ENCODE measurements at regions not wholly inside any gene's neighbourhood (a gene's known extent, or its start where the extent isn't known, plus 50 kb on each side); places are given as distances from the start of the nearest gene placed in this dataset.

DNA sequence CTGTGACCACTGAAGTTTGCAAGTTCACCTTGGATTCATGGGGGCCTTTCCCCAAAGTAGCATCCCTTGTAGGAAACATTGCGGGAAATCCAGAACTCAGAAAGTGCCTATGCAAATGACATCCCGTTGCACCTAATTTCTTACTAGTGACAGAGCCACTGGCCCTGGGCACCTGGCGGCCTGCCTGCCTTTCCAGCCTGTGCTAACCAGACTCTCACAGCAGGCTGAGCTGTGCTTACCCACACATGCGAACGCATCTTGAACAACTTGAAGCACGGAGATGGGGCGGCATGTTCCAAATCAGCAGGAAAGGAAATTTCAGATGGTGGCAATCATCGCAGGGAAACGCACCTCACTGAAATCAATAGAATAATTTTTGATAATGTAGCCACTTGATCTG, 405.8 kb downstream of the TMEM182 start:
- intact Hi-C loops (cut with DNase I; ENCODE audit: low total_unique reads): no loop called here
- Histone ChIP-seq H3K4me1 (no peaks in the 10 kb centered on the region), H3K27me3 (no peaks in the 10 kb centered on the region), H3K9me3 (no peaks in the 10 kb centered on the region), H3K36me3 (no peaks in the 10 kb centered on the region), H3K27ac (no peak overlapping the region), H3K4me3 (no peak overlapping the region)
- TF ChIP-seq POLR2AphosphoS5 (IDR thresholded peaks at IDR 0.05) (no peak), POLR2A (IDR thresholded peaks at IDR 0.05) (no peak)
- TF ChIP-seq, protein P1, sequence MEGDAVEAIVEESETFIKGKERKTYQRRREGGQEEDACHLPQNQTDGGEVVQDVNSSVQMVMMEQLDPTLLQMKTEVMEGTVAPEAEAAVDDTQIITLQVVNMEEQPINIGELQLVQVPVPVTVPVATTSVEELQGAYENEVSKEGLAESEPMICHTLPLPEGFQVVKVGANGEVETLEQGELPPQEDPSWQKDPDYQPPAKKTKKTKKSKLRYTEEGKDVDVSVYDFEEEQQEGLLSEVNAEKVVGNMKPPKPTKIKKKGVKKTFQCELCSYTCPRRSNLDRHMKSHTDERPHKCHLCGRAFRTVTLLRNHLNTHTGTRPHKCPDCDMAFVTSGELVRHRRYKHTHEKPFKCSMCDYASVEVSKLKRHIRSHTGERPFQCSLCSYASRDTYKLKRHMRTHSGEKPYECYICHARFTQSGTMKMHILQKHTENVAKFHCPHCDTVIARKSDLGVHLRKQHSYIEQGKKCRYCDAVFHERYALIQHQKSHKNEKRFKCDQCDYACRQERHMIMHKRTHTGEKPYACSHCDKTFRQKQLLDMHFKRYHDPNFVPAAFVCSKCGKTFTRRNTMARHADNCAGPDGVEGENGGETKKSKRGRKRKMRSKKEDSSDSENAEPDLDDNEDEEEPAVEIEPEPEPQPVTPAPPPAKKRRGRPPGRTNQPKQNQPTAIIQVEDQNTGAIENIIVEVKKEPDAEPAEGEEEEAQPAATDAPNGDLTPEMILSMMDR (IDR thresholded peaks at IDR 0.05): no peak
- DNase-seq (ENCODE audit: low spot score in 2 of 2): no peak

DNA sequence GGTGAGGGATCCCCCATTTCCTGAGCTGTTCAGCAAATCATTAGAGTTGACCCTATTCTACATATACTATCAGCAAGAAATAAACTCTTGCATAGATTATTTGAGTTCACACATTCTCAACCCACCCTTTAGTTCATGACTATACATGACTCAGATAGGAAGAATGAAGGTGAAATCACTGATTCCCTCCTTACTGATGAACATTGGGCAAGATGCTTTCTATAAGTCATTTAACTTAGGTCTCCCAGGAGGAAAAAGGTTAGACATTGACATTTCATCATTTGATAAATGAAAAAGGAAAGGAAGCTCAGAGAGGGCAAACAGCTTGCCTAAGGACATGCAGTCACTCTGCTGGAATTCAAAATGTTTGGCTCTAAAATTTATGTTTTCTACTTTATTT, 408.0 kb downstream of the TMEM182 start:
- Histone ChIP-seq H3K36me3 (no peaks in the 10 kb centered on the region), H3K4me3 (no peak overlapping the region), H3K4me1 (no peaks in the 10 kb centered on the region), H3K27me3 (no peaks in the 10 kb centered on the region), H3K27ac (no peak overlapping the region), H3K9me3 (no peaks in the 10 kb centered on the region)
- no peak for DNase-seq (ENCODE audit: low spot score in 2 of 2)
- intact Hi-C loops (cut with DNase I; ENCODE audit: low total_unique reads): no loop called here
- TF ChIP-seq, protein P1 (IDR thresholded peaks at IDR 0.05): no peak
- TF ChIP-seq POLR2AphosphoS5 (IDR thresholded peaks at IDR 0.05) (no peak), POLR2A (IDR thresholded peaks at IDR 0.05) (no peak)

DNA sequence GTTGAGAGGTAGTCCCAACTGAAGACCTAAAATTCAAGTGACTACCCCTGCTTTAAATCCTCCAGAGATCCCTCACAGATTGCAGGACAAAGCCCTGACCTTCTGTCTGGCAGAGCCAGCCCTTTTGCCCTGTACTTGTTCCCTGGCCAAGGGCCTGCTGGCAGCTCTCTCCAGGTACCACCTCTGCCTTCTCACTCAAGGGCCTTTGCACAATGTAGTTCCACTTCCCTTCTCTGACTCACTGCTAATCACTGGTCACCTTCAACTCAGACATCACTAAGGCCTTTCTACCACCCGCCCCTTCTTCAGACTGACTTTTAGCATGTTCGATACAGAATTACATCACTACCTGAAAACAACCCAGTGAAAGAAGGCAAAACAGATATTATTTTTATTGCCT, 411.0 kb downstream of the TMEM182 start:
- H3K36me3 ChIP-seq: no peaks in the 10 kb centered on the region
- TF ChIP-seq POLR2AphosphoS5 (IDR thresholded peaks at IDR 0.05): no peak
- no peaks in the 10 kb centered on the region for H3K9me3 ChIP-seq
- H3K4me3 ChIP-seq: no peak overlapping the region
- H3K4me1 ChIP-seq: no peaks in the 10 kb centered on the region
- DNase-seq (ENCODE audit: low spot score in 2 of 2): no peak
- intact Hi-C loops (cut with DNase I; ENCODE audit: low total_unique reads): no loop called here
- no peaks in the 10 kb centered on the region for H3K27me3 ChIP-seq
- no peak overlapping the region for H3K27ac ChIP-seq

DNA sequence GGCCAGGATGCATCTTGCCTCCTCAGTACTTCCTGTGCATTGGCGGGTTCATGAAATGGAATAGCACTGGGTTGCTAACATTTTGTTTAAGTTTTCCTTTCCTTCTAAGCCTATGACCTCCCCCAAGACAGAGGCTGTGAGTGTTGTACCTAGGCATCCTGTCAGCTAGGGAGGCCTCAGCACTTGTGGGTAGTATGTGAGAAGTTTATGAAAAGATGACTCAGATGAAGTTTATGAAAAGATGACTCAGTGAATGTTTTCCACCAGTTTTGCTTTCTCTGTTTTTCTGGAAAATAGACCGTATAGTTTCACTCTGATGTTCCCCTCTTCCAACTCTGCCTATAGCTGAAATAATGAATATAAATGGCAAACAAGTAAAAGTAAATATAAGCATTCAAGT, 412.9 kb downstream of the TMEM182 start:
- TF ChIP-seq, protein P1 (IDR thresholded peaks at IDR 0.05): no peak
- no peak for TF ChIP-seq POLR2A (IDR thresholded peaks at IDR 0.05)
- no peak overlapping the region for H3K4me3 ChIP-seq
- no peaks in the 10 kb centered on the region for H3K27me3 ChIP-seq
- no peaks in the 10 kb centered on the region for H3K9me3 ChIP-seq
- H3K36me3 ChIP-seq: no peaks in the 10 kb centered on the region
- DNase-seq (ENCODE audit: low spot score in 2 of 2): no peak
- intact Hi-C loops (cut with DNase I; ENCODE audit: low total_unique reads): no loop called here
- no peaks in the 10 kb centered on the region for H3K4me1 ChIP-seq
- no peak overlapping the region for H3K27ac ChIP-seq

DNA sequence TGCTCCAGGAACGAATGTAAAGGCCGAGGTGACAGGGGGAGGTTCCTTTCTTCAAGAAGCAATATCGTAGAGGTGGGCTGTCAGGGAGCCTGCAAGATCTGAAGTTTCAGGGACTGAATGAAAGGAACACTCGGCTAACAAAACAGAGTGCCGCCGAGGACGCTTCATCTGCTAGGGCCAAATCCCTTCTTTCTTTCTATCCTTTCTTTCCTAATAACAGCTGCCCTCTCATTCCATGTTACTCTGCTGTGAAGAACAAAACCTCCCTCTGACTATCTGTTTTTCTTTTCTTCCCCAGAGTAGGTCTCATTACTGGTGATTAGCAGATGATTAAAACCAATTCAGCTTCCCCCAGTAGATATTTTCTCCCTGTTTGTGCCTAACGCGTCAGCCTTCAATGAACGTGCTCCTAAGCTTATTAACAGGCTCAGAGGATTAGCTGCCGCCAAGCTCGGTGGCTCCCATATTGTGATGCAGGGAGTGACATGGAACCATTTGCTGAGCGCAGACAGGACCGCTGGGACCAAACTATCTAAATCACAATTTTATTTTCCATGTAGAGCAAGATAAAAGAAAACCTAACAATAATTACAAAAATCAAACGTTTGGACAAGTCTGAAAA, 414.6 kb downstream of the TMEM182 start:
- H3K9me3 ChIP-seq: no peaks in the 10 kb centered on the region
- TF ChIP-seq POLR2AphosphoS5 (IDR thresholded peaks at IDR 0.05) (no peak), POLR2A (IDR thresholded peaks at IDR 0.05) (no peak)
- TF ChIP-seq, protein P1 (IDR thresholded peaks at IDR 0.05): no peak
- H3K4me3 ChIP-seq: no peak overlapping the region
- no peaks in the 10 kb centered on the region for H3K27me3 ChIP-seq
- no peaks in the 10 kb centered on the region for H3K36me3 ChIP-seq
- no peak overlapping the region for H3K27ac ChIP-seq
- no peaks in the 10 kb centered on the region for H3K4me1 ChIP-seq
- DNase-seq (ENCODE audit: low spot score in 2 of 2): no peak
- intact Hi-C loops (cut with DNase I; ENCODE audit: low total_unique reads): no loop called here

DNA sequence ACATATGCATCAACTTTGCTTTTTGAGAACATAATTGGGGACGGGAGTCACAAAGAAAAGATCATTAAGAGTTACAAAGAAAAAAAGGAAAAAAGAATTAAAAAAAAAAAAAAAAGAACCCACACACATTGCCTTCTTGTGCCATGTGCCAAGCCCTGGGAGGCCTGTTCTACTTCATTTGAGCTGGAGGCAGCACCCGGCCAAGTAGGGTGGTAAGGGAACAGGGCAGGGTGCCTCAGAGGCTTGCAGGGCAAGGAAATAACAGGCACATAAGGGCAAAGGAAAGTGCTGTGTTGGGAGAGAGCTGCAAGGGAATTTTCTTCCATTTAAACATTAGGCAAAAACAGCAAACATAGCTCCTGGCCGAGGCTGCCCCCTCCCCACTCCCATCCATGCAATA, 418.0 kb downstream of the TMEM182 start:
- Histone ChIP-seq H3K4me3 (no peak overlapping the region), H3K4me1 (no peaks in the 10 kb centered on the region), H3K27me3 (no peaks in the 10 kb centered on the region), H3K36me3 (no peaks in the 10 kb centered on the region), H3K9me3 (no peaks in the 10 kb centered on the region), H3K27ac (no peak overlapping the region)
- intact Hi-C loops (cut with DNase I; ENCODE audit: low total_unique reads): no loop called here
- TF ChIP-seq POLR2AphosphoS5 (IDR thresholded peaks at IDR 0.05) (no peak), POLR2A (IDR thresholded peaks at IDR 0.05) (no peak)
- TF ChIP-seq, protein P1 (IDR thresholded peaks at IDR 0.05): no peak
- no peak for DNase-seq (ENCODE audit: low spot score in 2 of 2)
